ENCODE measurements at regions not wholly inside any gene's neighbourhood (a gene's known extent, or its start where the extent isn't known, plus 50 kb on each side); places are given as distances from the start of the nearest gene placed in this dataset.

- no peak for DNase-seq (ENCODE audit: low read depth)
Observed at GRCh38 chr20:23231561-23232218, 118.9 kb upstream of the NXT1 start.

- DNase-seq (ENCODE audit: low read depth), result no peak
Observed at GRCh38 chr20:23230766-23231385, 119.7 kb upstream of the NXT1 start.

- no peak for DNase-seq (ENCODE audit: low read depth)
Observed at GRCh38 chr20:23229989-23230388, 120.6 kb upstream of the NXT1 start.

- no peak for DNase-seq (ENCODE audit: low read depth)
Observed at GRCh38 chr20:23228912-23229311, 121.7 kb upstream of the NXT1 start.

GRCh38 chr20:23227976-23228375 is 122.6 kb upstream of the NXT1 start:
- DNase-seq (ENCODE audit: low read depth), result no peak

GRCh38 chr20:23227274-23227673 is 123.3 kb upstream of the NXT1 start:
- no peak for DNase-seq (ENCODE audit: low read depth)

- no peak for DNase-seq (ENCODE audit: low read depth)
Observed at GRCh38 chr20:23226612-23227265, 123.9 kb upstream of the NXT1 start.

- DNase-seq (ENCODE audit: low read depth), result no peak
Observed at GRCh38 chr20:23225407-23226060, 125.1 kb upstream of the NXT1 start.

GRCh38 chr20:23224806-23225205 is 125.8 kb upstream of the NXT1 start:
- no peak for DNase-seq (ENCODE audit: low read depth)

- no peak for DNase-seq (ENCODE audit: low read depth)
Observed at GRCh38 chr20:23223908-23224580, 126.5 kb upstream of the NXT1 start.

GRCh38 chr20:23222531-23223200 is 127.9 kb upstream of the NXT1 start:
- no peak for DNase-seq (ENCODE audit: low read depth)

- no peak for DNase-seq (ENCODE audit: low read depth)
Observed at GRCh38 chr20:23217023-23217422, 130.9 kb upstream of the CD93 start.

- DNase-seq (ENCODE audit: low read depth), result no peak
Observed at GRCh38 chr20:23215344-23215995, 129.3 kb upstream of the CD93 start.

GRCh38 chr20:23214903-23215302 is 128.8 kb upstream of the CD93 start:
- DNase-seq (ENCODE audit: low read depth), result no peak

- no peak for DNase-seq (ENCODE audit: low read depth)
Observed at GRCh38 chr20:23212464-23212995, 126.4 kb upstream of the CD93 start.

- no peak for DNase-seq (ENCODE audit: low read depth)
Observed at GRCh38 chr20:23212011-23212410, 125.9 kb upstream of the CD93 start.

GRCh38 chr20:23211164-23211563 is 125.0 kb upstream of the CD93 start:
- DNase-seq (ENCODE audit: low read depth), result no peak

- DNase-seq (ENCODE audit: low read depth), result no peak
Observed at GRCh38 chr20:23207826-23208540, 121.9 kb upstream of the CD93 start.

GRCh38 chr20:23206995-23207394 is 120.9 kb upstream of the CD93 start:
- no peak for DNase-seq (ENCODE audit: low read depth)

- no peak for DNase-seq (ENCODE audit: low read depth)
Observed at GRCh38 chr20:23206061-23206460, 119.9 kb upstream of the CD93 start.

Measured in forelimb muscle (tissue), 1 donor.